Natural killer cell (primary cell): ENCODE measurements at regions not wholly inside any gene's neighbourhood (a gene's known extent, or its start where the extent isn't known, plus 50 kb on each side); places are given as distances from the start of the nearest gene placed in this dataset.

ENCODE experiments used
- ATAC-seq, 3 donors: fragments of 150-1000 bp in 2 of 3; fragments of 200-7000 bp in 1 of 3; cut with Tn5 transposase; 1 replicate in 1 of 3; 2 replicates in 2 of 3; pipeline ENCODE4 v1.10.0; 2021; ENCODE audit warnings: mild to moderate bottlenecking in 2 of 3, moderate library complexity in 2 of 3
- DNase-seq, 2 donors: peaks; one replicate each; pipeline versions ENCODE4 v3.0.0 to v3.0.0-alpha.2; 2013 to 2021; ENCODE audit warnings: mixed read lengths in 1 of 2
- H3K27ac ChIP-seq: one replicate; pipeline ENCODE4 v1.5.1; 2013; ENCODE audit warnings: mild to moderate bottlenecking, low read length
- H3K27me3 ChIP-seq: one replicate; pipeline ENCODE4 v1.6.1; 2013; ENCODE audit warnings: low read length; ENCODE audit not compliant: control insufficient read depth, insufficient read depth
- H3K36me3 ChIP-seq: one replicate; pipeline ENCODE4 v1.6.1; 2013; ENCODE audit warnings: low read length; ENCODE audit not compliant: control insufficient read depth, insufficient read depth
- H3K4me1 ChIP-seq: one replicate; pipeline ENCODE4 v1.6.1; 2013; ENCODE audit warnings: low read length; ENCODE audit not compliant: control insufficient read depth, insufficient read depth
- H3K4me3 ChIP-seq: one replicate; pipeline ENCODE4 v1.5.1; 2013; ENCODE audit warnings: low read length
- H3K9me3 ChIP-seq: one replicate; pipeline ENCODE4 v1.6.1; 2013; ENCODE audit warnings: low read length; ENCODE audit not compliant: control insufficient read depth, insufficient read depth
- H3K27ac Mint-ChIP-seq, 2 donors: one replicate each; pipeline ENCODE4 v1.8.0; 2022; ENCODE audit warnings: mild to moderate bottlenecking in 2 of 2, mixed read lengths in 2 of 2, moderate library complexity in 1 of 2
- H3K27me3 Mint-ChIP-seq, 2 donors: one replicate each; pipeline ENCODE4 v1.8.0; 2022; ENCODE audit warnings: low read depth in 2 of 2, mixed read lengths in 2 of 2
- H3K36me3 Mint-ChIP-seq: one replicate; pipeline ENCODE4 v1.8.0; 2022; ENCODE audit warnings: mixed read lengths
- H3K4me1 Mint-ChIP-seq, 2 donors: one replicate each; pipeline ENCODE4 v1.8.0; 2022; ENCODE audit warnings: mixed read lengths in 2 of 2
- H3K4me3 Mint-ChIP-seq: one replicate; pipeline ENCODE4 v1.8.0; 2022; ENCODE audit warnings: mild to moderate bottlenecking, moderate library complexity, mixed read lengths
- H3K9me3 Mint-ChIP-seq, 2 donors: one replicate each; pipeline ENCODE4 v1.8.0; 2022; ENCODE audit warnings: mixed read lengths in 2 of 2
- WGBS: methylation state at CpG from one replicate; pipeline ENCODE4 v1.1.7; 2013; ENCODE audit warnings: missing lambda C conversion rate; ENCODE audit not compliant: insufficient coverage; 5-methylcytosine and 5-hydroxymethylcytosine counted together
- intact Hi-C: fragments of 100-400 bp; cut with micrococcal nuclease; formaldehyde crosslinking; loops from one replicate; pipeline ENCODE4 v1.14.2; 2022
- TF ChIP-seq, protein P1 (sequence below): fragments of 200-600 bp; IDR thresholded peaks from one replicate; pipeline ENCODE4 v1.8.0; 2022; ENCODE audit warnings: antibody characterized with exemption

DNA sequence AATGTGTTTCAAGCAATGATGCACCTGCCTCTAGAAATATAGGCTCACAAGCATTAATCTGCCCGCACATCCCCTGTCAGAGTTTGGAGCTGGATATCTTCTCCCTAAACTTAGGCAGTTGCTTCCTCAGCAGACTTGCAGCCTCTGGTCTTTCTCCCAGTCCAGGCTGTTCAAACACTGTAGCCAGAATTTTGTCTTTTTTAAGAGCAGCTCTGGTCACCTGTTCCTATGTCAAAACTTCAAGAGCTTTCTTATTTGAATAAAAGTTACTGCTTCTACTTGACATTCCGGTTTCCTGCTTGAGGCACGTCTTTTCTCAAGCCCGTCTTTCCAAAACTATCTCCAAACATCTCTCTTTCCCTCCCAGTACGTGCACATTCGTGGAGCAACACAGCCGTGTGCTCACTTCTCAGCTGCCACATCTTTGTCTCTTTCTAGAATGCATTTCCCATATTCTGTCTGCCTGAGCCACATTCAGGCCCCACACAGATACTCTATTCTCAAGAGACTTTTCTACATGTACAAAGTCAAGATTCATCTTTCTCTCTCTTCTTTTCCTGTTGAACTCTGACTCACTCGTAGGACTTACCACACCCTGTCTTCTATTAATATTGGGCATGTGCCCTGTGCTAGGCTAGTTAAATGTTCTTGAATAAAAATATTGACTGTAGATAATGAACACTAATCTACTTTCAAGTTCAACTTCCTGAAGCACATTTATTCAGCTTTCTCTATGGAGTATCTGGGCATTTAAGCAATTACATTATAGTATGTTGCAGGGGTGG lies 307.7 kb upstream of the SOX2 start:
- H3K4me1 Mint-ChIP-seq: no peaks in the 10 kb centered on the region
- Histone ChIP-seq H3K4me3 (no peak overlapping the region), H3K4me1 (no peaks in the 10 kb centered on the region), H3K36me3 (no peaks in the 10 kb centered on the region), H3K9me3 (no peaks in the 10 kb centered on the region), H3K27ac (no peak overlapping the region), H3K27me3 (no peaks in the 10 kb centered on the region)
- H3K27me3 Mint-ChIP-seq: no peaks in the 10 kb centered on the region
- TF ChIP-seq, protein P1, sequence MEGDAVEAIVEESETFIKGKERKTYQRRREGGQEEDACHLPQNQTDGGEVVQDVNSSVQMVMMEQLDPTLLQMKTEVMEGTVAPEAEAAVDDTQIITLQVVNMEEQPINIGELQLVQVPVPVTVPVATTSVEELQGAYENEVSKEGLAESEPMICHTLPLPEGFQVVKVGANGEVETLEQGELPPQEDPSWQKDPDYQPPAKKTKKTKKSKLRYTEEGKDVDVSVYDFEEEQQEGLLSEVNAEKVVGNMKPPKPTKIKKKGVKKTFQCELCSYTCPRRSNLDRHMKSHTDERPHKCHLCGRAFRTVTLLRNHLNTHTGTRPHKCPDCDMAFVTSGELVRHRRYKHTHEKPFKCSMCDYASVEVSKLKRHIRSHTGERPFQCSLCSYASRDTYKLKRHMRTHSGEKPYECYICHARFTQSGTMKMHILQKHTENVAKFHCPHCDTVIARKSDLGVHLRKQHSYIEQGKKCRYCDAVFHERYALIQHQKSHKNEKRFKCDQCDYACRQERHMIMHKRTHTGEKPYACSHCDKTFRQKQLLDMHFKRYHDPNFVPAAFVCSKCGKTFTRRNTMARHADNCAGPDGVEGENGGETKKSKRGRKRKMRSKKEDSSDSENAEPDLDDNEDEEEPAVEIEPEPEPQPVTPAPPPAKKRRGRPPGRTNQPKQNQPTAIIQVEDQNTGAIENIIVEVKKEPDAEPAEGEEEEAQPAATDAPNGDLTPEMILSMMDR: no peak
- ATAC-seq (no peak), DNase-seq (no peak)
- intact Hi-C loops: no loop called here
- no peak overlapping the region for H3K27ac Mint-ChIP-seq
- H3K36me3 Mint-ChIP-seq: peaks cover 6% of the 10 kb centered on the region
- no peak overlapping the region for H3K4me3 Mint-ChIP-seq
- 84% methylated on average over 7 of the region's 8 CpGs for WGBS
- H3K9me3 Mint-ChIP-seq: peaks cover 9 to 13% of the 10 kb centered on the region in 2 donors

GRCh38 chr3:181402347-181402746 lies 309.4 kb upstream of the SOX2 start:
- intact Hi-C loops: no loop called here
- H3K27ac ChIP-seq: no peak overlapping the region
- no peak overlapping the region for H3K4me3 Mint-ChIP-seq
- WGBS: 74% methylated on average over 3 of the region's 3 CpGs
- no peaks in the 10 kb centered on the region for H3K36me3 ChIP-seq
- no peaks in the 10 kb centered on the region for H3K27me3 Mint-ChIP-seq
- no peak overlapping the region for H3K4me3 ChIP-seq
- ATAC-seq: no peak
- H3K27ac Mint-ChIP-seq: no peak overlapping the region
- no peak for DNase-seq
- no peaks in the 10 kb centered on the region for H3K27me3 ChIP-seq
- no peaks in the 10 kb centered on the region for H3K4me1 ChIP-seq
- no peaks in the 10 kb centered on the region for H3K4me1 Mint-ChIP-seq
- TF ChIP-seq, protein P1: no peak
- H3K9me3 ChIP-seq: peaks cover 5% of the 10 kb centered on the region
- H3K36me3 Mint-ChIP-seq: peaks cover 6% of the 10 kb centered on the region
- peaks cover 10 to 13% of the 10 kb centered on the region in 2 donors for H3K9me3 Mint-ChIP-seq

DNA sequence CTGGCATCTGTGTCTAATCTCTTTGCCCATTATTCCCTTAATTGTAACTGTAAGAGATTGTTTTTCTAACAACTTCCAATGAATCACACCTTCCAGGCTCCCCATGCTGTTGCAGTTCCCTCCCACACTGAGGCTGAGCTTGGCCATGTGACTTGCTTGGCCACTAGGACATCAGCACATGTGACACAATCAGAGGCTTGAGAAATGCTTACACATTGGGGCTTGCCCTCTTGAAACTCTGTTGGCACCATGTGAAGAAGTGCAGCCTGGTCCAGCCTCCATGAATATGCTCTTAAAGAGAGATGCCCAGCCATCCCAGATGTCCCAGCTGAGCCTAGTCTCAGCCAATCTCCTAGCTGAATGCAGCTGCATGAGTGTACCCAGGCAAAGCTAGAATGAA lies 326.8 kb upstream of the SOX2 start:
- H3K9me3 ChIP-seq: peaks cover 3% of the 10 kb centered on the region
- H3K27ac Mint-ChIP-seq: no peak overlapping the region
- H3K36me3 ChIP-seq: no peaks in the 10 kb centered on the region
- no peaks in the 10 kb centered on the region for H3K36me3 Mint-ChIP-seq
- H3K4me3 ChIP-seq: no peak overlapping the region
- intact Hi-C loops: no loop called here
- no peaks in the 10 kb centered on the region for H3K4me1 Mint-ChIP-seq
- peaks cover 14 to 24% of the 10 kb centered on the region in 2 donors for H3K9me3 Mint-ChIP-seq
- no peaks in the 10 kb centered on the region for H3K27me3 Mint-ChIP-seq
- H3K27me3 ChIP-seq: no peaks in the 10 kb centered on the region
- TF ChIP-seq, protein P1: no peak
- no peak for DNase-seq
- H3K4me3 Mint-ChIP-seq: no peak overlapping the region
- no peaks in the 10 kb centered on the region for H3K4me1 ChIP-seq
- ATAC-seq: no peak
- H3K27ac ChIP-seq: no peak overlapping the region

GRCh38 chr3:181383760-181384159 lies 328.0 kb upstream of the SOX2 start:
- Histone ChIP-seq H3K4me3 (no peak overlapping the region), H3K27ac (no peak overlapping the region), H3K27me3 (no peaks in the 10 kb centered on the region), H3K36me3 (no peaks in the 10 kb centered on the region), H3K9me3 (peaks cover 3% of the 10 kb centered on the region), H3K4me1 (no peaks in the 10 kb centered on the region)
- Mint-ChIP-seq H3K27ac (no peak overlapping the region), H3K4me3 (no peak overlapping the region), H3K36me3 (no peaks in the 10 kb centered on the region), H3K9me3 (peaks cover 14 to 24% of the 10 kb centered on the region in 2 donors), H3K4me1 (no peaks in the 10 kb centered on the region), H3K27me3 (no peaks in the 10 kb centered on the region)
- DNase-seq (no peak), ATAC-seq (no peak)
- intact Hi-C loops: no loop called here
- TF ChIP-seq, protein P1: no peak
